K562 (cell line): ENCODE measurements at regions not wholly inside any gene's neighbourhood (a gene's known extent, or its start where the extent isn't known, plus 50 kb on each side); places are given as distances from the start of the nearest gene placed in this dataset.

ENCODE experiments used
- ATAC-seq: fragments of 200-7000 bp; cut with Tn5 transposase; 3 replicates; pipeline ENCODE4 v1.9.1; 2020; ENCODE audit warnings: moderate library complexity
- BruUV-seq: library from RNA; stranded (reverse); fragments of 400-500 nt; replicated peaks from 2 replicates; lab custom pipeline; 2021; lab: Mats Ljungman, UMichigan
- CTCF ChIA-PET: fragments of 300-600 bp; formaldehyde crosslinking; extraction: SDS; loops from one replicate; lab custom pipeline; 2021; ENCODE audit warnings: low intra/inter-chr PET ratio; lab: Yijun Ruan, JAX
- POLR2A ChIA-PET: fragments of 300-600, 350-650 bp; sonication (Branson Sonifier 250); formaldehyde crosslinking; extraction: SDS; loops from one replicate; lab custom pipeline; 2021; ENCODE audit warnings: antibody characterized with exemption, inconsistent platforms; lab: Yijun Ruan, JAX
- DNase-seq, 4 experiments: peaks; one replicate each; pipeline versions ENCODE4 v3.0.0 to v3.0.0-alpha.2; 2011 to 2018; ENCODE audit warnings: low spot score in 3 of 4, mixed read lengths in 3 of 4; ENCODE audit errors: extremely low read depth in 1 of 4
- FAIRE-seq: peaks from 2 replicates; lab custom pipeline; 2011; peaks lifted over from hg19 to GRCh38; lab: Jason Lieb, UNC
- H2AFZ ChIP-seq: 2 replicates; pipeline ENCODE4 v1.6.0; 2011; ENCODE audit warnings: low read depth, low read length, control low read depth, inconsistent platforms
- H3K27ac ChIP-seq: fragments of 200-600 bp; 3 replicates; pipeline ENCODE4 v1.8.0; 2011; ENCODE audit warnings: low read depth, mild to moderate bottlenecking, control low read depth, inconsistent platforms, low read length, moderate library complexity, mixed read lengths; ENCODE audit errors: extremely low read depth
- H3K27me3 ChIP-seq, 2 experiments: fragments of 300-600 bp in 1 of 2; 2 replicates in 1 of 2; 3 replicates in 1 of 2; pipeline versions ENCODE4 v1.6.0 to v1.8.0; 2011; ENCODE audit warnings: inconsistent platforms in 2 of 2, low read length in 2 of 2, mild to moderate bottlenecking in 1 of 2, mixed read lengths in 1 of 2, moderate library complexity in 1 of 2; ENCODE audit not compliant: control insufficient read depth in 2 of 2, insufficient read depth in 2 of 2
- H3K36me3 ChIP-seq: fragments of 300-600 bp; 3 replicates; pipeline ENCODE4 v1.8.0; 2011; ENCODE audit warnings: mild to moderate bottlenecking, low read length, inconsistent platforms; ENCODE audit not compliant: control insufficient read depth, insufficient read depth
- H3K4me1 ChIP-seq, 2 experiments: fragments of 200-600 bp in 1 of 2; replicated peaks in 1 of 2; 2 replicates in 1 of 2; 3 replicates in 1 of 2; pipeline versions ENCODE4 v1.5.1 to v1.8.0; 2011; ENCODE audit warnings: inconsistent platforms in 2 of 2, low read length in 2 of 2, mild to moderate bottlenecking in 1 of 2, mixed read lengths in 1 of 2, moderate library complexity in 1 of 2; ENCODE audit not compliant: control insufficient read depth in 2 of 2, insufficient read depth in 2 of 2
- H3K4me2 ChIP-seq: 2 replicates; pipeline ENCODE4 v1.6.1; 2011; ENCODE audit warnings: low read length, control low read depth, inconsistent platforms, mixed read lengths; ENCODE audit not compliant: insufficient read depth
- H3K4me3 ChIP-seq: fragments of 200-600 bp; sonication (generic), shearing (Covaris generic); 2 replicates; pipeline ENCODE4 v1.5.1; 2016; ENCODE audit warnings: control low read depth, inconsistent platforms
- H3K79me2 ChIP-seq: fragments of 200-600 bp; 3 replicates; pipeline ENCODE4 v1.8.0; 2011; ENCODE audit warnings: low read length, inconsistent platforms; ENCODE audit not compliant: control insufficient read depth, insufficient read depth
- H3K9ac ChIP-seq, 2 experiments: 2 replicates each; pipeline versions ENCODE4 v1.6.0 to v1.6.1; 2011; ENCODE audit warnings: low read depth in 2 of 2, low read length in 2 of 2, control low read depth in 1 of 2, inconsistent platforms in 1 of 2, mild to moderate bottlenecking in 1 of 2, mixed read lengths in 1 of 2; ENCODE audit not compliant: insufficient read depth in 1 of 2
- H3K9me1 ChIP-seq: one replicate; pipeline ENCODE4 v1.6.0; 2011; ENCODE audit warnings: inconsistent platforms, mild to moderate bottlenecking, low read length, moderate library complexity; ENCODE audit not compliant: control insufficient read depth, insufficient read depth
- H3K9me3 ChIP-seq: replicated peaks from 2 replicates; pipeline ENCODE4 v1.5.1; 2011; ENCODE audit warnings: low read depth, low read length, inconsistent platforms; ENCODE audit not compliant: control insufficient read depth, insufficient read depth
- H4K20me1 ChIP-seq: replicated peaks from 2 replicates; pipeline ENCODE4 v1.6.1; 2011; ENCODE audit warnings: low read length, inconsistent platforms, mixed read lengths; ENCODE audit not compliant: control insufficient read depth, insufficient read depth
- CHD2 ChIP-seq: IDR thresholded peaks from 2 replicates; pipeline ENCODE4 v1.6.1; 2011; ENCODE audit warnings: low read depth, low read length
- CREB5 ChIP-seq: fragments of 250-450 bp; sonication (Bioruptor Pico); IDR thresholded peaks from 2 replicates; pipeline ENCODE4 v1.5.0; 2020; ENCODE audit warnings: mild to moderate bottlenecking
- CSDE1 ChIP-seq, 2 experiments: fragments of 450-650 bp; IDR thresholded peaks; 2 replicates each; pipeline ENCODE4 v1.6.1; 2016; ENCODE audit warnings: mild to moderate bottlenecking in 1 of 2
- GTF2A2 ChIP-seq: IDR thresholded peaks from 2 replicates; pipeline ENCODE4 v1.6.1; 2016; ENCODE audit warnings: mild to moderate bottlenecking, missing genetic modification characterization, missing compliant biosample characterization
- HNRNPK ChIP-seq: fragments of 200-400 bp; formaldehyde crosslinking; IDR thresholded peaks from one replicate; pipeline ENCODE4 v1.6.1; 2018; ENCODE audit warnings: mild to moderate bottlenecking, low read depth, low read length; ENCODE audit not compliant: poor library complexity, severe bottlenecking
- ID3 ChIP-seq, 2 experiments: fragments of 250-450 bp in 1 of 2; fragments of 450-650 bp in 1 of 2; sonication (Bioruptor Pico) in 1 of 2; IDR thresholded peaks; 2 replicates each; pipeline versions ENCODE4 v1.6.1 to v1.8.0; 2016 to 2021; ENCODE audit warnings: mild to moderate bottlenecking in 2 of 2, moderate library complexity in 2 of 2, missing compliant biosample characterization in 1 of 2, missing genetic modification characterization in 1 of 2
- KDM4B ChIP-seq, 2 experiments: fragments of 450-650 bp in 1 of 2; sonication (generic) in 1 of 2; IDR thresholded peaks; 2 replicates each; pipeline ENCODE4 v1.6.1; 2016 to 2017; ENCODE audit warnings: borderline replicate concordance in 2 of 2, antibody characterized with exemption in 1 of 2, low read depth in 1 of 2, mild to moderate bottlenecking in 1 of 2
- MEF2D ChIP-seq: conservative IDR thresholded peaks from 2 replicates; pipeline ENCODE4 v1.6.1; 2016; ENCODE audit warnings: low read depth, missing genetic modification characterization, missing compliant biosample characterization
- NRF1 ChIP-seq, 2 experiments: fragments of 450-650 bp; IDR thresholded peaks in 1 of 2; conservative IDR thresholded peaks in 1 of 2; 2 replicates each; pipeline ENCODE4 v1.6.1; 2014; ENCODE audit warnings: mild to moderate bottlenecking in 2 of 2
- ZBTB12 ChIP-seq: fragments of 250-450 bp; sonication (Bioruptor Pico); IDR thresholded peaks from 2 replicates; pipeline ENCODE4 v1.4.0; 2020
- ZBTB43 ChIP-seq: sonication (generic); formaldehyde crosslinking; IDR thresholded peaks from 2 replicates; pipeline ENCODE4 v1.8.0; 2023; ENCODE audit warnings: mild to moderate bottlenecking, missing genetic modification reagents
- ZHX1 ChIP-seq: fragments of 150-350 bp; conservative IDR thresholded peaks from 2 replicates; pipeline ENCODE4 v1.6.1; 2014; ENCODE audit warnings: low read length
- ZNF174 ChIP-seq: fragments of 250-450 bp; sonication (Bioruptor Pico); IDR thresholded peaks from 2 replicates; pipeline ENCODE4 v1.4.0; 2020; ENCODE audit warnings: mild to moderate bottlenecking
- ZNF239 ChIP-seq: fragments of 250-450 bp; sonication (Bioruptor Pico); IDR thresholded peaks from 2 replicates; pipeline ENCODE4 v1.4.0; 2020; ENCODE audit warnings: mild to moderate bottlenecking
- WGBS: fragments of 100-300 bp; shearing (Covaris generic); methylation state at CpG from one replicate; pipeline ENCODE4 v1.1.6; 2016; ENCODE audit warnings: low coverage, mixed read lengths; ENCODE audit not compliant: insufficient coverage; ENCODE audit errors: missing lambda C conversion rate; 5-methylcytosine and 5-hydroxymethylcytosine counted together
- in situ Hi-C: fragments of 300-500 bp; cut with MboI; formaldehyde crosslinking; loops from 4 replicates; pipeline ENCODE4 v1.15.0; 2018; ENCODE audit warnings: inconsistent platforms, mixed read lengths
- intact Hi-C: fragments of 100-400 bp; cut with micrococcal nuclease; formaldehyde crosslinking; loops from 2 replicates; pipeline ENCODE4 v1.14.2; 2022

- DNase-seq (no peak), FAIRE-seq (no peak), ATAC-seq (no peak)
- H3K79me2 ChIP-seq: no peaks in the 10 kb centered on the region
- H3K27me3 ChIP-seq: no peaks in the 10 kb centered on the region; a peak in 1 of 5 replicates
- in situ Hi-C loops (no loop called here), intact Hi-C loops (no loop called here)
- POLR2A ChIA-PET: no interaction called here
- no peak overlapping the region for H2AFZ ChIP-seq
- no TSS peak for BruUV-seq
- no peak overlapping the region for H3K9ac ChIP-seq
- no peak overlapping the region for H3K4me2 ChIP-seq
- no peak overlapping the region for H3K27ac ChIP-seq
- WGBS: 0% methylated on average over 4 of the region's 4 CpGs
- CTCF ChIA-PET: no interaction called here
- H4K20me1 ChIP-seq: no peaks in the 10 kb centered on the region
- H3K9me3 ChIP-seq: no peaks in the 10 kb centered on the region
- H3K4me1 ChIP-seq: no peaks in the 10 kb centered on the region
- H3K9me1 ChIP-seq: no peaks in the 10 kb centered on the region
- no peaks in the 10 kb centered on the region for H3K36me3 ChIP-seq
- H3K4me3 ChIP-seq: no peak overlapping the region
- TF ChIP-seq ZNF239 (CRISPR knock-in tag): no peak
- no peak for TF ChIP-seq KDM4B (IDR thresholded peaks at IDR 0.05; ENCODE audit: borderline replicate concordance in 2 of 2, low read depth in 1 of 2)
- TF ChIP-seq CSDE1 (IDR thresholded peaks at IDR 0.05): no peak
- TF ChIP-seq CREB5 (CRISPR knock-in tag): no peak
- no peak for TF ChIP-seq HNRNPK
- no peak for TF ChIP-seq GTF2A2 (tag)
- TF ChIP-seq CHD2: no peak
- no peak for TF ChIP-seq ZNF174 (CRISPR knock-in tag)
- no peak for TF ChIP-seq ZBTB12 (CRISPR knock-in tag)
- no peak for TF ChIP-seq MEF2D (tag)
- TF ChIP-seq NRF1 (conservative IDR thresholded peaks at IDR 0.05 in 1 of 2, IDR thresholded peaks at IDR 0.05 in 1 of 2): no peak
- no peak for TF ChIP-seq ZBTB43
- TF ChIP-seq ID3 (CRISPR knock-in tag; IDR thresholded peaks at IDR 0.05): no peak
- TF ChIP-seq ID3 (tag; IDR thresholded peaks at IDR 0.05): no peak
- TF ChIP-seq ZHX1: no peak
Measured at GRCh38 chr2:67258122-67258521, 139.0 kb upstream of the ETAA1 start.
